ENCODE measurements at regions not wholly inside any gene's neighbourhood (a gene's known extent, or its start where the extent isn't known, plus 50 kb on each side); places are given as distances from the start of the nearest gene placed in this dataset.

GRCh38 chr15:77738441-77739302 lies 106.0 kb upstream of the LINGO1 start:
- DNase-seq (ENCODE audit: low read depth) = no peak
- no peak overlapping the region for H3K4me3 ChIP-seq (ENCODE audit: low read length)
- no peak for TF ChIP-seq CTCF (conservative IDR thresholded peaks at IDR 0.05; ENCODE audit: low read depth, low read length)

- DNase-seq (ENCODE audit: low read depth) = no peak
- no peak for TF ChIP-seq CTCF (conservative IDR thresholded peaks at IDR 0.05; ENCODE audit: low read depth, low read length)
- H3K4me3 ChIP-seq (ENCODE audit: low read length) = no peak overlapping the region
These were observed 105.3 kb upstream of the LINGO1 start for GRCh38 chr15:77738038-77738370.

GRCh38 chr15:77737238-77738037 lies 104.7 kb upstream of the LINGO1 start:
- no peak for TF ChIP-seq CTCF (conservative IDR thresholded peaks at IDR 0.05; ENCODE audit: low read depth, low read length)
- DNase-seq (ENCODE audit: low read depth) = no peak
- no peak overlapping the region for H3K4me3 ChIP-seq (ENCODE audit: low read length)

GRCh38 chr15:77734306-77734705 lies 101.6 kb upstream of the LINGO1 start:
- no peak for TF ChIP-seq CTCF (conservative IDR thresholded peaks at IDR 0.05; ENCODE audit: low read depth, low read length)
- DNase-seq (ENCODE audit: low read depth) = no peak
- H3K4me3 ChIP-seq (ENCODE audit: low read length) = no peak overlapping the region

- no peak for TF ChIP-seq CTCF (conservative IDR thresholded peaks at IDR 0.05; ENCODE audit: low read depth, low read length)
- DNase-seq (ENCODE audit: low read depth) = no peak
- no peak overlapping the region for H3K4me3 ChIP-seq (ENCODE audit: low read length)
These were observed 101.0 kb upstream of the LINGO1 start for GRCh38 chr15:77733579-77734300.

GRCh38 chr15:77732514-77733335 lies 100.0 kb upstream of the LINGO1 start:
- TF ChIP-seq CTCF (conservative IDR thresholded peaks at IDR 0.05; ENCODE audit: low read depth, low read length) = no peak
- H3K4me3 ChIP-seq (ENCODE audit: low read length) = no peak overlapping the region
- DNase-seq (ENCODE audit: low read depth) = no peak

Data from retinal pigment epithelial cell (primary cell).